GM21619 (cell line): ENCODE measurements at regions not wholly inside any gene's neighbourhood (a gene's known extent, or its start where the extent isn't known, plus 50 kb on each side); places are given as distances from the start of the nearest gene placed in this dataset.
"Not testable (repeated sequence)": the region's sequence is repeated elsewhere in the genome, so short reads cannot be mapped to it uniquely, and the experiment has no call there.

Experiments used
- ATAC-seq: cut with Tn5 transposase; IDR thresholded peaks from one replicate; pipeline ENCODE4 v1.9.1; 2021; ENCODE audit not compliant: unreplicated experiment

- no peak for ATAC-seq
These were observed 203.6 kb downstream of the SH2D4B start for GRCh38 chr10:80741278-80741677.

GRCh38 chr10:80750268-80750667 lies 212.6 kb downstream of the SH2D4B start:
- ATAC-seq: no peak

DNA sequence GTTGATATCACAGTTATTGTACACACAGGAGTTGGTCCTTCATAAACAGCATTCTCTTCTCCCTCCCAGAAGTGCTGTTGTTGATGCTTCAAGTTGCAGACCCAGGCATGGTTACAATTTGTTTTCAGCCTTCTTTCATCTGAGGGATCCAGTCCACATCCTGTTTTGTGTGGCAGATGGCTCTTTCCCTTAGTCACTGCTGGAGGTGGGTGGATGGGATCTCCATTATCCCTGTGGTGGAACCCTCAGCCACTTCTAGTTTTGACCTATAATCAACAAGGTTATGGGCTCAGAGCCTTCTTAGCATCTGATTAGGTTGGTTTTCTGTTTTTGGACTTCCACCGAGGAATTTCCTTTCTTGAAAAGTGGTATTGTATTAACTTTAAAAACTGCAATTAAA lies 214.2 kb downstream of the SH2D4B start:
- no peak for ATAC-seq

DNA sequence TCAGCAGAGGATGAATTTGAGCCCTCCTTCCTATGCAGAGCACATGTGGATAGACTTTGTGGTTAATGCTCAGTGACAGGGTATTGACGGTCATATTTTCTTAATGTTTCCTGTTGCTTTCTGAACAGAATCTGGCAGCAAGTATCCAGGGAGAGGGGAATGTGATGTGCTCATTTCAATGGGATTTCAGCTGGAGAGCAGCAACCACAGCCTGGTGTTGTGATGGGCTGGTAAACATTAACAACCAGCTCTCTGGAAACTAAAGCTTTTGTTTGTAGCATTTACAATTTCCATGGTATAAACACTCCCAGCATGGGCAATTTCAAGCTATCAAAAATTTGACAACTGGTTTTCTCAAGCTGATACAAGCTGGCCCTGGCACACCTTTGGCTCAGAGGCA lies 215.9 kb downstream of the SH2D4B start:
- ATAC-seq: no peak

DNA sequence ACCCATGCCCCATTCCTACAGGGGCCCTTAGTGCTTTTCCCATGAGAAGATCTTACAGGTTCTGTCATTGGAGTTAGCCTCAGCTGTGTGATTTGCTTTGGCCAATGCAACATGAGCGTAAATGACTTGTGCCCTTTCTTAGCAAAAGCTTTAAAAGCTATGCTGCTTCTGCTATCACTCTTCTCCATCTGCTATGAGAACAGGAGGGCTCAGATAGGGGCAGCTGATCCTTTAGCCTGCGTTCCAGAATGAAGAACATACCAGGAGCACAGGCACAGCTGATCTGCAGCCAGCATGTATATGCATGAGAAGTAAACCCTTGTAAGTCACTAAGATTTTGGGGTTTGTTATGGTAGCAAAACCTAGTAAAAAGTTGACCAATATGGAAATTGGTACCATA lies 218.2 kb downstream of the SH2D4B start:
- no peak for ATAC-seq

GRCh38 chr10:80759693-80760092 lies 222.0 kb downstream of the SH2D4B start:
- ATAC-seq: no peak

GRCh38 chr10:80760914-80761371 lies 223.2 kb downstream of the SH2D4B start:
- ATAC-seq: no peak

- no peak for ATAC-seq
These were observed 230.3 kb downstream of the SH2D4B start for GRCh38 chr10:80767963-80768362.

DNA sequence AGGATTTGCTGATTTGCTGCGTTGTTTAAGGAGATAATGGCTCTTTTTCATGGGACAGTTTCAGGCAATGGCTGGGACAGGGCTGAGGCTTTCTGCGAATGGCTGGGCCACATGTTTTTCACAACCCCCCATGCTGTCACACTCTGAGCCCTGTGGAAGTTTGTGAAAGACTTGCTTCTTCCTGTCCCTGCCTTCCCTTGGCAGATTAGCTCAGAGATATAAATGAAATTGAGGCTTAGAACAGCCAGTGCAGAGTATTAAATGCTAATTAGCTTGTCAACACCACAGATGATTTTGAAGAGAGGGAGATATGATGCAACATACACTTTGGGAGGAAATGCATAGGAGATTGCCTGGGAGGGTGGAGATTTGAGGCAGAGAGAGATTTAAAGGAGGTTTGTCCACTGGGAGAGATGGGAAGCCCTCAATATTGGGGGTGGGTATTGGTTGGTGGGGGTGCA lies 232.0 kb downstream of the SH2D4B start:
- no peak for ATAC-seq

GRCh38 chr10:80770239-80770638 lies 232.5 kb downstream of the SH2D4B start:
- ATAC-seq: no peak

DNA sequence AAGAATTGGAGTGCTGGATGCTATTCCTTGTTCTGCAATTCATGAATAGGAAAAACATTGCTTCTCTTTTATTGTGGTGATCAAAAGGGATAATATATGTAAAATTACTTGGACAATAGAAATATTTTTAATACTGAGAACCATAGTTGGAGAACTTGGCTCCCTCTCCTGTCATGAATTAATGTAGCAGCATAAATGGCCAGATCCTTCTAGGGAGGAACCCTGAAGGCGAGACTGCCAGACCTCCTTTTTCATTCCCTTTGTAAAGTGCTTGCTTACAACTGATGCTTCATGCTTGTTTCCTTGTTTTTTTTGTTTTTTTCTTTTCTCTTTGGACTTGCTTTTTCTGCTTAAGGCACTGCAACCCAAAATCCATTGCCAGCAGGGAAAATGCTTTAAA lies 233.6 kb downstream of the SH2D4B start:
- ATAC-seq: no peak

DNA sequence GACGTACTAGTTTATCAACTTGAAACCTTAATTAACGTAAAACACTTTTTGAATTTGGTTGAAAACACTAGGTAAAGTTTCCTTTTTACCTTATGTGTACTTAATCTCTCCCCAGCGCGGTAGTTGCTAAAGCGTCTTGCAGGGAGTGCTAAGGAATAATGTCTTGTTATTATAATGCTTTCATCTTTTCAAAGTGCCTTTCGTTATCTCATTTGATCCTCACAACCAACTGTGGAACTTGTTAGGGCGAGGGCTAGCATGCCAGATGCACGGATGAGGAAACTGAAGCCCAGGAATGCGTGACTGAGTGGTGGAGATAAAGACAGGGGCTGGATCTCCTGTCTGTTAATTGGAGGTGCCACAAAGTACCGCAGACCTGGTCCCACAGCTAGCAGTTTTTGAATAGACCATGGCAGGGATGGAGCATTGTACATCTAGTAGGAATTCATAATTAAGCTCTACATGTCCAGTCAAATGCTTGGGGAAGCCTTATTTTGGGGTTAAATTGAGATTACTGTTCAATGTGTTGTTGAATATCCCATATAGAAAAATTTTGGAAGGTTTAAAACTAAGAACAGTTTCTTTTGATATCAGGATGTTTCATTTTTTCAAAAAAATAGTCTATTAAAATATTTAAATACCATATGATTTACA lies 234.3 kb downstream of the SH2D4B start:
- ATAC-seq: no peak

- ATAC-seq: no peak
These were observed 234.9 kb downstream of the SH2D4B start for GRCh38 chr10:80772596-80772995.

DNA sequence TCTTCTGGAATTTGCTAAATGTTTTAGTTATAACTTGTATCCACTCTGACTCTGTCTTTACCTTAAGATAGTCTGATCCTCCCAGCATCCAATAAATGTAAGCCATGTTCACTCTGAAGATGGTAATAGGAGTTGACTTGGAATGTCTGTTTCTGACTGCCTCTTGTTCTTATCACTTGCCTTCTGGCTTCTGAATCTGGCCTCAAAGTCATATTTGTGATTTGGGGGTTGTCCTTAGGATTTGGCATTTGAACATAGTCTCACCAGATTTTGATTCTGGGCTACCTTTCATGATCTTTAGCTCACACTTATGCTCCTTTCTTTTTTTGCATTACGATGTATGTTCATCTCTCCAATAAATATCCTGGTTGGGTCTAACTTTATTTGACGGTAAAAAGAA lies 247.0 kb downstream of the SH2D4B start:
- no peak for ATAC-seq

DNA sequence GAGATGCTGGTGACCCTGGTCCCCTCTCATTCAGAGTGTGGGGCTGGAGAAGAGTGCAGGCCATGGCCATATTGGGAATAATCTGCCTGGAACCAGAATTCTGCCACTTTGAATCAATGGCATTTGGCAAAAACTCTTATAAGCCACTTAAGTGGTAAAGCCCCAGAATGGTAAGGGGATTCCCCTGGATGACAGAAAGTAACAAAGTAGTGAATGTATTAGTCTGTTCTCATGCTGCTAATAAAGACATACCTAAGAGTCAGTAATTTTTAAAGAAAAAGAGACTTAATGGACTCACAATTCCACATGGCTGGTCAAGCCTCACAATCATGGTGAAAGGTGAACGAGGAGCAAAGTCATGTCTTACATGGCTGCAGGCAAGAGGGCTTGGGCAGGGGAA lies 248.6 kb downstream of the SH2D4B start:
- no peak for ATAC-seq

DNA sequence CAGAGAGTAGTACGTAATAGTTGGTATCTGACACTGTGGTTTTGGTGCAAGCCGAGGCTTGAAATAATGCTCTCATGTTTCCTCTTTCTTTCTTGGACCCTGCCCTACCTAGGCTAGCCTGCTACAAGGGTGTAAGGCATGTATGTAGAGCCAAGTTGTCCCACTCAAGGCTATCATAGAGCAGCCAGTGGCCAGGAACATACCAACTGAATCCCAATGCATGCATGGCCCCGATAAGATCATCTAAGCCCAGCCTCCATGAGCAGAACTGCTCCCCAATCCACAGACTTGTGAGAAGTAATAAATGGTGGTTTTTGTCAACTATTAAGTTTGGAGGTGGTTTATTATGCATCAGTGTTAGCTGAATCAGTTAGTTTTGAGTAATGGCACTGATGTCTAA lies 250.2 kb downstream of the SH2D4B start:
- no peak for ATAC-seq

DNA sequence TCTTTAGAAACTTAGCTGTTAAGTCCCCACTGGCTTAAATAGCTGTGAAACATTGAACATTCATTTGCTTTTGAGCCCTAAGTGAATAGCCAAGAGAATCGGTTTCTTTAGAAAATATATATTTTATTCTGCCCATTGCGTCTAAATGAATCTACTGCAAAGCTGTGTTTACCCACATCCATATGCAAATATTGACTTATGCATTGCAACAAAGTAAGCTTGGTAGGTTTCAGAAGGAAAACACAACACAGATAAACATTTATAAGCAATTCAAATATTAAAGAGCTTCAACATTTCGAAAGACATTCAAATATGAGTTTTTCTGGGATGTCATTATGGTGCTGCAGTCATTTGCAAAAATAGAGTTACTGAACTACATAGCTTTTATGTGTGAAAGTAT lies 257.3 kb downstream of the SH2D4B start:
- ATAC-seq: no peak

- ATAC-seq: no peak
These were observed 267.8 kb downstream of the SH2D4B start for GRCh38 chr10:80805343-80806020.

DNA sequence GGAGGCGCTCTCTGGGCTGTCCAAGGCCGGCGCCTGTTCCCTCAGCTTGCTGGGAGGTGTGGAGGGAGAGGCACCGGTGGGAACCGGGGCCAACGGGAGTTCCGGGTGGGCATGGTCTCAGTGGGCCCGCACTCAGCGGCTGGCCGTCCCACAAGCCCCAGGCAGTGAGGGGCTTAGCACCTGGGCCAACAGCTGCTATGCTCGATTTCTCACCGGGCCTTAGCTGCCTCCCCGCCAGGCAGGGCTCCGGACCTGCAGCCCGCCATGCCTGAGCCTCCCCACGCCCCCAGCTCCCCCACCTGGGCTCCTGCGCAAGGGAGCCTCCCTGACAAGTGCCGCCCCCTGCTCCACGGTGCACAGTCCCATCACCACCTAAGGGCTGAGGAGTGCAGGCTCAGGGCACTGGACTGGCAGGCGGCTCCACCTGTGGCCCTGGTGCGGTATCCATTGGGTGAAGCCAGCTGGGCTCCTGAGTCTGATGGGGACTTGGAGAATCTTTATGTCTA lies 276.5 kb downstream of the SH2D4B start:
- ATAC-seq: no peak

- no peak for ATAC-seq
These were observed 291.4 kb downstream of the SH2D4B start for GRCh38 chr10:80829151-80829550.

DNA sequence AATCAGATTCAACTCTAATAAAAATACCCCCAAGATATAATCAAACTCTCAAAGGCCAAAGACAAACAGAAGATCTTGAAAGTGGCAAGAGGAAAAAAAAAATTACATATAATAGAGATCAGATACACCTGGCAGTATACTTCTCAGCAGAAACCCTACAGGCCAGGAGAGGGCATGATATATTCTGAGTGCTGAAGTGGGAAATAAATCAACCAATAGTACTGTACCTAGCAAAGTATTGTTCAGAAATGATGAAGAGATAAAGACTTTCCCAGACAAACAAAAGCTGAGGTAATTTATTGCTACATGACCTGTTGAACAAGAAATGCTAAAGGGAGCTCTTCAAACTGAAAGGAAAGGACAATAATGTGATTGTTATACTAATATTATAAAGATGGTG lies 291.9 kb downstream of the SH2D4B start:
- ATAC-seq: no peak

DNA sequence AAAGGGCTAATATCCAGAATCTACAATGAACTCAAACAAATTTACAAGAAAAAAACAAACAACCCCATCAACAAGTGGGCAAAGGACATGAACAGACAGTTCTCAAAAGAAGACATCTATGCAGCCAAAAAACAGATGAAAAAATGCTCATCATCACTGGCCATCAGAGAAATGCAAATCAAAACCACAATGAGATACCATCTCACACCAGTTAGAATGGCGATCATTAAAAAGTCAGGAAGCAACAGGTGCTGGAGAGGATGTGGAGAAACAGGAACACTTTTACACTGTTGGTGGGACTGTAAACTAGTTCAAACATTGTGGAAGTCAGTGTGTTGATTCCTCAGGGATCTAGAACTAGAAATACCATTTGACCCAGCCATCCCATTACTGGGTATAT lies 295.0 kb downstream of the SH2D4B start:
- not testable (repeated sequence) for ATAC-seq
